ENCODE measurements at regions not wholly inside any gene's neighbourhood (a gene's known extent, or its start where the extent isn't known, plus 50 kb on each side); places are given as distances from the start of the nearest gene placed in this dataset.

GRCh38 chr17:72575542-72576233 is 454.9 kb downstream of the SOX9 start:
- TF ChIP-seq CTCF (IDR thresholded peaks at IDR 0.05) (no peak), POLR2A (IDR thresholded peaks at IDR 0.05) (no peak)

Measured in thyroid gland (tissue), 4 donors.